Endothelial cell of umbilical vein (primary cell): ENCODE measurements at regions not wholly inside any gene's neighbourhood (a gene's known extent, or its start where the extent isn't known, plus 50 kb on each side); places are given as distances from the start of the nearest gene placed in this dataset.

Source experiments
- BruUV-seq: library from RNA; stranded (reverse); fragments of 400-500 nt; replicated peaks from 2 replicates; lab custom pipeline; 2021; lab: Mats Ljungman, UMichigan
- CTCF ChIA-PET: fragments of 300-600, 350-600 bp; sonication (Branson Sonifier 250); formaldehyde crosslinking; loops from one replicate; lab custom pipeline; 2021; ENCODE audit warnings: antibody characterized with exemption, inconsistent platforms; lab: Charles Lee
- POLR2A ChIA-PET: fragments of 300-600, 350-600 bp; sonication (Branson Sonifier 250); formaldehyde crosslinking; loops from one replicate; lab custom pipeline; 2021; ENCODE audit warnings: antibody characterized with exemption, inconsistent platforms; lab: Charles Lee
- DNase-seq: peaks from one replicate; pipeline ENCODE4 v3.0.0-alpha.2; 2011; ENCODE audit warnings: low read depth, low spot score
- FAIRE-seq: peaks from 2 replicates; lab custom pipeline; 2011; peaks lifted over from hg19 to GRCh38; lab: Jason Lieb, UNC
- H2AFZ ChIP-seq: 2 replicates; pipeline ENCODE4 v1.6.0; 2012; ENCODE audit warnings: low read depth, low read length, control low read depth, inconsistent platforms
- H3K27ac ChIP-seq: 2 replicates; pipeline ENCODE4 v1.5.1; 2011; ENCODE audit warnings: low read depth, mild to moderate bottlenecking, control low read depth, low read length, moderate library complexity; ENCODE audit not compliant: insufficient read depth
- H3K27me3 ChIP-seq, 2 experiments: 2 replicates each; pipeline versions ENCODE4 v1.6.0 to v1.6.1; 2011; ENCODE audit warnings: low read length in 2 of 2, mixed read lengths in 1 of 2; ENCODE audit not compliant: control insufficient read depth in 2 of 2, insufficient read depth in 2 of 2
- H3K36me3 ChIP-seq, 2 experiments: 2 replicates in 1 of 2; 3 replicates in 1 of 2; pipeline ENCODE4 v1.5.1; 2011; ENCODE audit warnings: low read length in 2 of 2, mild to moderate bottlenecking in 1 of 2, moderate library complexity in 1 of 2; ENCODE audit not compliant: control insufficient read depth in 2 of 2, insufficient read depth in 2 of 2; ENCODE audit errors: extremely low read depth in 1 of 2
- H3K4me1 ChIP-seq: 3 replicates; pipeline ENCODE4 v1.5.1; 2011; ENCODE audit warnings: mild to moderate bottlenecking, low read length; ENCODE audit not compliant: control insufficient read depth, insufficient read depth; ENCODE audit errors: extremely low read depth
- H3K4me2 ChIP-seq: 2 replicates; pipeline ENCODE4 v1.6.1; 2011; ENCODE audit warnings: low read length, control low read depth, mixed read lengths; ENCODE audit not compliant: insufficient read depth
- H3K4me3 ChIP-seq, 3 experiments: fragments of 200-600 bp in 1 of 3; sonication (generic), shearing (Covaris generic) in 1 of 3; replicated peaks in 1 of 3; 2 replicates each; pipeline ENCODE4 v1.5.1; 2011 to 2016; ENCODE audit warnings: control low read depth in 3 of 3, low read length in 3 of 3, mild to moderate bottlenecking in 2 of 3, inconsistent platforms in 1 of 3, low read depth in 1 of 3, moderate library complexity in 1 of 3; ENCODE audit not compliant: insufficient read depth in 1 of 3
- H3K79me2 ChIP-seq: 2 replicates; pipeline ENCODE4 v1.6.0; 2012; ENCODE audit warnings: low read length, inconsistent platforms; ENCODE audit not compliant: control insufficient read depth, insufficient read depth
- H3K9ac ChIP-seq: replicated peaks from 2 replicates; pipeline ENCODE3; 2011; ENCODE audit warnings: low read length, control low read depth; ENCODE audit not compliant: insufficient read depth; ENCODE audit errors: extremely low read depth
- H3K9me1 ChIP-seq: replicated peaks from 3 replicates; pipeline ENCODE4 v1.6.0; 2011; ENCODE audit warnings: mild to moderate bottlenecking, low read length; ENCODE audit not compliant: control insufficient read depth, insufficient read depth; ENCODE audit errors: extremely low read depth
- H3K9me3 ChIP-seq: replicated peaks from 2 replicates; pipeline ENCODE4 v1.5.1; 2012; ENCODE audit warnings: low read length, inconsistent platforms; ENCODE audit not compliant: control insufficient read depth, insufficient read depth
- H4K20me1 ChIP-seq: replicated peaks from 2 replicates; pipeline ENCODE3; 2011; ENCODE audit warnings: mild to moderate bottlenecking, low read length; ENCODE audit not compliant: control insufficient read depth, insufficient read depth; ENCODE audit errors: extremely low read depth
- CTCF ChIP-seq, 2 donors: IDR thresholded peaks; 1 replicate in 1 of 2; 2 replicates in 1 of 2; pipeline ENCODE4 v1.5.1; 2011; ENCODE audit warnings: low read length in 2 of 2, mild to moderate bottlenecking in 2 of 2, moderate library complexity in 2 of 2, control low read depth in 1 of 2, inconsistent platforms in 1 of 2, low read depth in 1 of 2; ENCODE audit not compliant: insufficient read depth in 1 of 2; ENCODE audit errors: extremely low read depth in 1 of 2
- EZH2 ChIP-seq: IDR thresholded peaks from 2 replicates; pipeline ENCODE4 v1.6.1; 2012; ENCODE audit warnings: borderline replicate concordance, low read depth, mild to moderate bottlenecking, moderate library complexity, low read length, inconsistent platforms; ENCODE audit not compliant: severe bottlenecking
- FOS ChIP-seq: IDR thresholded peaks from 2 replicates; pipeline ENCODE4 v1.6.1; 2011; ENCODE audit warnings: mild to moderate bottlenecking, low read length, moderate library complexity, borderline replicate concordance; ENCODE audit not compliant: insufficient read depth
- GATA2 ChIP-seq: IDR thresholded peaks from 2 replicates; pipeline ENCODE4 v1.7.0; 2011; ENCODE audit warnings: low read depth, mild to moderate bottlenecking, moderate library complexity, mixed read lengths, low read length; ENCODE audit not compliant: insufficient read length, insufficient read depth
- JUN ChIP-seq: IDR thresholded peaks from 2 replicates; pipeline ENCODE4 v1.6.1; 2011; ENCODE audit warnings: borderline replicate concordance, low read depth; ENCODE audit not compliant: insufficient read length, insufficient read depth
- MAX ChIP-seq: IDR thresholded peaks from 2 replicates; pipeline ENCODE4 v1.6.1; 2011; ENCODE audit not compliant: insufficient read depth, insufficient read length
- MYC ChIP-seq: IDR thresholded peaks from one replicate; pipeline ENCODE4 v1.6.1; 2011; ENCODE audit warnings: mild to moderate bottlenecking, low read depth, low read length
- POLR2A ChIP-seq: IDR thresholded peaks from 2 replicates; pipeline ENCODE4 v1.6.1; 2012; ENCODE audit warnings: low read depth, mild to moderate bottlenecking, control low read depth, low read length
- POLR2AphosphoS5 ChIP-seq: IDR thresholded peaks from 2 replicates; pipeline ENCODE4 v1.6.1; 2012; ENCODE audit warnings: low read depth, mild to moderate bottlenecking, control low read depth, low read length, moderate library complexity; ENCODE audit not compliant: insufficient read depth
- dilution Hi-C: fragments of 300-500 bp; cut with MboI; formaldehyde crosslinking; loops from one replicate; pipeline ENCODE4 v1.15.0; 2019; ENCODE audit warnings: low sequenced_read_pairs; ENCODE audit not compliant: extremely low pct_ligation_motif_present
- intact Hi-C: fragments of 100-400 bp; cut with micrococcal nuclease; formaldehyde crosslinking; loops from one replicate; pipeline ENCODE4 v1.10.0; 2022

GRCh38 chr2:37864217-37864616 is 60.9 kb upstream of the RMDN2 start:
- no peaks in the 10 kb centered on the region for H3K36me3 ChIP-seq
- ChIA-PET CTCF (interaction anchor here (2.1 kb wide), 2 partner anchors 13 to 32 kb away, joined by 4 to 10 read pairs; no protein-coding TSS in a partner anchor), POLR2A (no interaction called here)
- no peak overlapping the region for H3K4me2 ChIP-seq
- no peak overlapping the region for H3K9ac ChIP-seq
- no peak for DNase-seq
- no peaks in the 10 kb centered on the region for H3K79me2 ChIP-seq
- no peaks in the 10 kb centered on the region for H3K27me3 ChIP-seq
- no peak for TF ChIP-seq POLR2AphosphoS5
- no peak for TF ChIP-seq EZH2
- no peak for TF ChIP-seq GATA2
- no peak for TF ChIP-seq MAX
- no peak for TF ChIP-seq CTCF (IDR thresholded peaks at IDR 0.05; ENCODE audit: extremely low read depth in 1 of 2, insufficient read depth in 1 of 2, low read depth in 1 of 2, low read length in 2 of 2)
- TF ChIP-seq FOS = no peak
- no peak for TF ChIP-seq MYC
- TF ChIP-seq POLR2A = no peak
- no peak for TF ChIP-seq JUN
- no peak overlapping the region for H2AFZ ChIP-seq
- no TSS peak for BruUV-seq
- dilution Hi-C loops = loop anchor here (25.0 kb wide), 1 partner anchor 452 kb away; no protein-coding TSS in a partner anchor
- H3K9me3 ChIP-seq = no peaks in the 10 kb centered on the region
- no peak overlapping the region for H3K27ac ChIP-seq
- H3K4me3 ChIP-seq = no peak overlapping the region
- no peaks in the 10 kb centered on the region for H3K9me1 ChIP-seq
- H3K4me1 ChIP-seq = no peaks in the 10 kb centered on the region
- H4K20me1 ChIP-seq = no peaks in the 10 kb centered on the region
- intact Hi-C loops = no loop called here
- no peak for FAIRE-seq
